ENCODE measurements at regions not wholly inside any gene's neighbourhood (a gene's known extent, or its start where the extent isn't known, plus 50 kb on each side); places are given as distances from the start of the nearest gene placed in this dataset.

DNA sequence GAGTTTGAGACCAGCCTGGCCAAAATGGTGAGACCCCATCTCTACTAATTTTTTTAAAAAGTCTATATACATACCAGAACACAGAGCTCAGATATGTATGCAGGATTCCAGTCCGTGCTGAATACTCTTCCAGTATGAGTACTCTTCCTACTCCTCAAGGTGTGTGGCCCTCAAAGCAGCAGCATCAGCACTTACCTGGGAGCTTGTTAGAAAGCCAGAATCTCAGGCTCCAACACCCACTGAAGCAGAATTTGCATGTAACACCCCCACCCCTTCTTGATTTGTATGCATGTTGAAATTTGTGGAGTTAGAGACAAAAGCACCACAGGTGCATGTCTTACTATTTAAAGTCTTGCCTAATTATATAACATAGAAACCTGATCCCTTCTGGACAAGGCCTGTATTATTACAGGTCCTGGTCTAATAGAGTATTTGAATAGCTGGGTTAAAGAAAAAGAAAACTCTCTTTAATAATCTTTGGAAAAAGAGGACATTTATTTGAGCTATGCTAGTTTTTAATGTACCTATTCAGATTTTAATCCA, 50.3 kb upstream of the NFE2L2 start:
- Histone ChIP-seq H3K27me3 (no peaks in the 10 kb centered on the region), H3K4me3 (no peak overlapping the region), H3K27ac (no peak overlapping the region), H3K4me1 (peaks cover 3% of the 10 kb centered on the region), H3K36me3 (ENCODE audit: low read depth, missing control alignments) (no peaks in the 10 kb centered on the region), H3K9me3 (no peaks in the 10 kb centered on the region)
- 79 to 86% methylated on average over 1 of the region's 1 CpG for WGBS, 2 donors
- intact Hi-C loops (cut with DNase I; ENCODE audit: low total_unique reads) = no loop called here
- no peak for DNase-seq
- TF ChIP-seq, protein P1, sequence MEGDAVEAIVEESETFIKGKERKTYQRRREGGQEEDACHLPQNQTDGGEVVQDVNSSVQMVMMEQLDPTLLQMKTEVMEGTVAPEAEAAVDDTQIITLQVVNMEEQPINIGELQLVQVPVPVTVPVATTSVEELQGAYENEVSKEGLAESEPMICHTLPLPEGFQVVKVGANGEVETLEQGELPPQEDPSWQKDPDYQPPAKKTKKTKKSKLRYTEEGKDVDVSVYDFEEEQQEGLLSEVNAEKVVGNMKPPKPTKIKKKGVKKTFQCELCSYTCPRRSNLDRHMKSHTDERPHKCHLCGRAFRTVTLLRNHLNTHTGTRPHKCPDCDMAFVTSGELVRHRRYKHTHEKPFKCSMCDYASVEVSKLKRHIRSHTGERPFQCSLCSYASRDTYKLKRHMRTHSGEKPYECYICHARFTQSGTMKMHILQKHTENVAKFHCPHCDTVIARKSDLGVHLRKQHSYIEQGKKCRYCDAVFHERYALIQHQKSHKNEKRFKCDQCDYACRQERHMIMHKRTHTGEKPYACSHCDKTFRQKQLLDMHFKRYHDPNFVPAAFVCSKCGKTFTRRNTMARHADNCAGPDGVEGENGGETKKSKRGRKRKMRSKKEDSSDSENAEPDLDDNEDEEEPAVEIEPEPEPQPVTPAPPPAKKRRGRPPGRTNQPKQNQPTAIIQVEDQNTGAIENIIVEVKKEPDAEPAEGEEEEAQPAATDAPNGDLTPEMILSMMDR (IDR thresholded peaks at IDR 0.05) = no peak
- no peak for TF ChIP-seq POLR2A (IDR thresholded peaks at IDR 0.05)

DNA sequence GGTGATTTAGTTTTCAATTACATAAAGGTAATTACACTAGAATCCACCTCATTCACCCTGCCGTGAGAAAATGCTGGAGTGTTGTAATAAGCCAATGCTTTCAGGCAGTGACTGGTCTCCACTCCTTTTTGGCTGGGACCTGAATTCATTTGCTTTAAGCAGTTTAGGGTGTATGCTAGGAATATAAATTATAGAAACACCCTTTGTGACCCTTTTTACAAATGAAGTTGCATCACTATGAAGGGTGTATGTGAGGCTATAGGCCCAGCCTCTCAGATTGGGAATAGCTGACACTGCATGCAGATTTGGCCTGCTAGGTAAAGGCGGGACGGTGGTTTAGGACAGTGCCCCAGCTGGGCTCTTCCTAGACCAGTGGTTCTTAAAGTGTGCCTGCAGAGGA, 50.8 kb upstream of the NFE2L2 start:
- peaks cover 3% of the 10 kb centered on the region for H3K4me1 ChIP-seq
- no peak for DNase-seq

DNA sequence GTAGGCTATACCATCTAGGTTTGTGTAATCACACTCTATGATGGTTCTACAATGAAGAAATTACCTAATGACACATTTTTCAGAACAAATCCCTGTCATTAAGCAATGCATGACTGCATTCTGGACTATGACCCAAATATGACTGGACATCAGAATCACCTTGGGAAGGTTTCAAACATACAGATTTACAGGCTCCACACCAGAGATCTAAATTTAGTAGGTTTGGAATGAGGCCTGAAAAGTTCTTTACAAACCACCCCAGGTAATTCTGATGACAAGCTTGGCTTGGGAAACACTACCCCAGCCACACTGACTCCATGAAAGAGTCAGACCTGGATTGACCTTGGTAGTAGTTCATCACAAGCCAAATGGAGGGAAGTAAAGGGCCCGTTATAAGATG, 52.2 kb upstream of the NFE2L2 start:
- intact Hi-C loops (cut with DNase I; ENCODE audit: low total_unique reads) = no loop called here
- DNase-seq = no peak
- no peaks in the 10 kb centered on the region for H3K27me3 ChIP-seq
- H3K27ac ChIP-seq = no peak overlapping the region
- peaks cover 3% of the 10 kb centered on the region for H3K4me1 ChIP-seq
- 76 to 83% methylated on average over 1 of the region's 1 CpG for WGBS, 2 donors
- no peaks in the 10 kb centered on the region for H3K9me3 ChIP-seq
- H3K36me3 ChIP-seq (ENCODE audit: low read depth, missing control alignments) = no peaks in the 10 kb centered on the region
- H3K4me3 ChIP-seq = no peak overlapping the region
- no peak for TF ChIP-seq POLR2A (IDR thresholded peaks at IDR 0.05)
- TF ChIP-seq, protein P1 (IDR thresholded peaks at IDR 0.05) = no peak

More for the DNA sequence above, 50.8 kb upstream of the NFE2L2 start:
- intact Hi-C loops (cut with DNase I; ENCODE audit: low total_unique reads) = no loop called here
- no peaks in the 10 kb centered on the region for H3K9me3 ChIP-seq
- no peak overlapping the region for H3K4me3 ChIP-seq
- no peaks in the 10 kb centered on the region for H3K27me3 ChIP-seq
- TF ChIP-seq, protein P1 (IDR thresholded peaks at IDR 0.05) = no peak
- TF ChIP-seq POLR2A (IDR thresholded peaks at IDR 0.05) = no peak
- WGBS, 2 donors = 88 to 95% methylated on average over 3 of the region's 3 CpGs
- no peak overlapping the region for H3K27ac ChIP-seq
- H3K36me3 ChIP-seq (ENCODE audit: low read depth, missing control alignments) = no peaks in the 10 kb centered on the region

DNA sequence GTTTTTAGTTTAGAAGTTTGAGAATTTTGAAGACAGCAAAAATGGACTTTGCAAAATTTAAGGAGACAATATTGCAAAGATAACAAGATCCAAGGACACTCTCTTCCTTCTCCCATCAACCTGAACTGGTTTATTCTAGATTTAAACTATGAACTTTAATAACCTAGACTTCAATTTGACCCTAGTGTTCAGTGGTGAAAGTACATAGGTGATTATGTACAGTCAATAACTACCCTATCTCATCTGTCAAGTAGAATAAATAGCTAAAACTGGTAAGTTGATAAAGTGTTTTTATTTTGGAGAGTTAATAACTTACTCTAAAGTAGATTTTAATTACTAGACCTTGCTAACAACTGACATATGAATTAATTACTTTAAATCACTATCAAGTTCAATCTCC, 52.9 kb upstream of the NFE2L2 start:
- Histone ChIP-seq H3K27me3 (no peaks in the 10 kb centered on the region), H3K27ac (no peak overlapping the region), H3K9me3 (no peaks in the 10 kb centered on the region), H3K36me3 (ENCODE audit: low read depth, missing control alignments) (no peaks in the 10 kb centered on the region), H3K4me1 (peaks cover 3% of the 10 kb centered on the region), H3K4me3 (no peak overlapping the region)
- DNase-seq = no peak
- TF ChIP-seq, protein P1 (IDR thresholded peaks at IDR 0.05) = no peak
- no peak for TF ChIP-seq POLR2A (IDR thresholded peaks at IDR 0.05)
- intact Hi-C loops (cut with DNase I; ENCODE audit: low total_unique reads) = no loop called here

DNA sequence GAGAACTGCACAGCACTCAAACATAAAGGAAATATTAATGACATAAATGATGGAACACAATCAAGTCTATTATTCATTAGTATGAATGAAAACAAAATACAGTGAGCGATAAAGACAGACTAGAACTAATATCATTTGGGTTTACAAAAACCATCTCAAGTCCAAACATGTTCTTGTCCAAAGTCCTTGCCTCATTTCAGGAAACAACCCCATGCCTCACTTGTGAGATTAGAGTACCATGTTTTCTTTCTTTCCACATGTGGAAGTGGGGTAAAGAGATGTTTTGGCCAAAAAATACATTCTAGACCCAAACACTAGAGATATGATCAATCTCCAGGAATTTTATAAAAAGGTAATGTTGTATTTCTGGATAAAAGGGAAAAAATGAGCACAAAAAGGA, 53.3 kb upstream of the NFE2L2 start:
- H3K27ac ChIP-seq = no peak overlapping the region
- no peak for DNase-seq
- H3K4me3 ChIP-seq = no peak overlapping the region
- H3K27me3 ChIP-seq = no peaks in the 10 kb centered on the region
- peaks cover 3% of the 10 kb centered on the region for H3K4me1 ChIP-seq
- no peaks in the 10 kb centered on the region for H3K9me3 ChIP-seq
- 98 to 100% methylated on average over 1 of the region's 1 CpG for WGBS, 2 donors
- TF ChIP-seq POLR2A (IDR thresholded peaks at IDR 0.05) = no peak
- TF ChIP-seq, protein P1 (IDR thresholded peaks at IDR 0.05) = no peak
- no peaks in the 10 kb centered on the region for H3K36me3 ChIP-seq (ENCODE audit: low read depth, missing control alignments)
- intact Hi-C loops (cut with DNase I; ENCODE audit: low total_unique reads) = no loop called here

All from testis (tissue), 2 donors.